ENCODE measurements at regions not wholly inside any gene's neighbourhood (a gene's known extent, or its start where the extent isn't known, plus 50 kb on each side); places are given as distances from the start of the nearest gene placed in this dataset.

DNA sequence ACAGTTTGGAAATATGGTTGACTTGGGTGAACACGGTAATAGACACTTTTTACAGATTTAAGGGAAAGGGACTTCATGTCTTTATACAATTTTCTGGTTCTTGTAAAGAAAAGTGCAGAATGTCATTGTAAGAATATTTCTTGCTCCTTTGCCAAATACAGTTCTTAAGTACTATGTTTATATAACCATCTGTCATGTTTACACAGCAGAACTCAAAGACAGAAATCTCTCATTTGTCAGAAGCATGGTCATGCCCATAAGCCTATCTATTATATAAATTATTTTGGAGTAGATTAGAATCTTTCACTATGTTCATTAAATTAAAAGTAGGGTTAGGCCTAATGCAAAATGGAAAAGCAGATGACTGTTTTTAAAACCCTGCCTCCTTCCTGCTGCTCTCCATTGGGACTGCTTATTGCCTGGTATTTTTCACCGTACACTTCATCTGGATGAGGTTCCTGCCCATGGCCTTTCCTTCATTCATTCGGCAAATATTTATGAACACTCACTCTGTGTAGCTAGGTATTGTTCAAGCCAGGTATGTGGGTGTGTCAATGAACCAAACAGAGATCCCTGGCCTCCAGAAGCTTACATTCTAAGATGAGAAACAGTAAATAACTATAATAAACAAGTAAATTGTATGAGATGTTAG, 558.1 kb downstream of the NR2F1-AS1 start:
- TF ChIP-seq, protein P1, sequence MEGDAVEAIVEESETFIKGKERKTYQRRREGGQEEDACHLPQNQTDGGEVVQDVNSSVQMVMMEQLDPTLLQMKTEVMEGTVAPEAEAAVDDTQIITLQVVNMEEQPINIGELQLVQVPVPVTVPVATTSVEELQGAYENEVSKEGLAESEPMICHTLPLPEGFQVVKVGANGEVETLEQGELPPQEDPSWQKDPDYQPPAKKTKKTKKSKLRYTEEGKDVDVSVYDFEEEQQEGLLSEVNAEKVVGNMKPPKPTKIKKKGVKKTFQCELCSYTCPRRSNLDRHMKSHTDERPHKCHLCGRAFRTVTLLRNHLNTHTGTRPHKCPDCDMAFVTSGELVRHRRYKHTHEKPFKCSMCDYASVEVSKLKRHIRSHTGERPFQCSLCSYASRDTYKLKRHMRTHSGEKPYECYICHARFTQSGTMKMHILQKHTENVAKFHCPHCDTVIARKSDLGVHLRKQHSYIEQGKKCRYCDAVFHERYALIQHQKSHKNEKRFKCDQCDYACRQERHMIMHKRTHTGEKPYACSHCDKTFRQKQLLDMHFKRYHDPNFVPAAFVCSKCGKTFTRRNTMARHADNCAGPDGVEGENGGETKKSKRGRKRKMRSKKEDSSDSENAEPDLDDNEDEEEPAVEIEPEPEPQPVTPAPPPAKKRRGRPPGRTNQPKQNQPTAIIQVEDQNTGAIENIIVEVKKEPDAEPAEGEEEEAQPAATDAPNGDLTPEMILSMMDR (conservative IDR thresholded peaks at IDR 0.05) = no peak
- TF ChIP-seq ZFX (IDR thresholded peaks at IDR 0.05) = no peak
